ENCODE measurements at regions not wholly inside any gene's neighbourhood (a gene's known extent, or its start where the extent isn't known, plus 50 kb on each side); places are given as distances from the start of the nearest gene placed in this dataset.

DNA sequence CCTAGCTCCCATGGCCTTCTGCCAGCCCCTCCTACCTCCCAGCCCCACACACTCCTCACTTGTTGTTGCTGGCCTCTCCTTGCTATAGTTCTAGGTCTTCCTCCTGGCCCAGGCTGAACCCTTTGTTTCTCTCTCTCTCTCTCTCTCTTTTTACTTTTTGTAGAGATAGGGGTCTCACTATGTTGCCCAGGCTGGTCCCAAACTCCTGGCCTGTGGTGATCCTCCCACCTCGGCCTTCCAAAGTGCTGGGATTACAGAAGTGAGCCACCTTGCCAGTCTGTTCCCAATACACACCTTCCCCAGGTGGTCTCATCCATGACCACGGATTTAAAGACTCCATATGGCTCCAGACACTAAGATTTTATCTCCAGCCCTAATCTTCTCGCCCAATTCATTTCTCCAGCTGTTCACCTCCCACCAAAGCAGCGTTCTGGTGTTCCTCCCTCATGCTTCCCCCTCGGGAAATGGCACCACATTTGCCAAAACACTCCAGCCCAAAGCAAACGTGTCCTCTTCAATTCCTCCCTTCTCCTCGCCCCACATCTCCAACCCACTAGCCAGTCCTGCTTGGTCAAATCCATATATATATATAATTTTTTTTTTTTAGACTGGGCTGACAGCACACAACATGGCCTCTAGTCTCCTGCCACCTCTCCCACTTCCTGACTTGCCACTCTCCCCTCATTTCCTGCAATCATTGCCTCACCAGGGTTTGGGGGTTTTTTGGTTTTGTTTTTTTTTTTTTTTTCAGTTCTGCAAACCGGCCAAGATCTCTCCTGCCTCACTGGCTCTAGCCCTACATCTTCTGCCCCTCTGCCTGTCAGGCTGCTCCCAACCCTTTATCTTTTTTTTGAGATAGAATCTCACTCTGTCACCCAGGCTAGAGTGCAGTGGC, 104.4 kb downstream of the NCR2 start:
- Histone ChIP-seq H3K27ac (ENCODE audit: insufficient read depth, low read length) (no peak overlapping the region), H3K14ac (replicated peaks; ENCODE audit: low read depth, low read length) (no peak overlapping the region), H3K4me3 (ENCODE audit: insufficient read depth, low read depth, low read length) (no peak overlapping the region), H3K36me3 (ENCODE audit: control insufficient read depth, insufficient read depth, low read length) (no peaks in the 10 kb centered on the region), H4K8ac (ENCODE audit: low read depth in 2 of 2, low read length in 2 of 2) (no peak overlapping the region), H3K18ac (ENCODE audit: low read depth, low read length) (no peak overlapping the region), H3K9ac (ENCODE audit: low read depth, low read length) (no peak overlapping the region), H2BK20ac (ENCODE audit: low read depth, low read length) (no peak overlapping the region), H3K79me1 (ENCODE audit: low read depth in 1 of 2, low read length in 2 of 2) (no peaks in the 10 kb centered on the region), H3K27me3 (ENCODE audit: control insufficient read depth, insufficient read depth, low read length) (peaks cover 70% of the 10 kb centered on the region), H3K4me2 (ENCODE audit: low read depth, low read length) (no peak overlapping the region), H2BK5ac (ENCODE audit: low read depth, low read length, poor library complexity, severe bottlenecking) (no peak overlapping the region), H4K91ac (ENCODE audit: insufficient read depth, low read depth, low read length) (no peak overlapping the region), H2AK5ac (ENCODE audit: low read depth, low read length) (no peak overlapping the region), H2BK15ac (ENCODE audit: low read depth, low read length) (no peak overlapping the region), H3K9me1 (ENCODE audit: insufficient read depth, low read length) (no peaks in the 10 kb centered on the region; the same call in 1 of the 2 replicates), H3K4me1 (ENCODE audit: control insufficient read depth, insufficient read depth, low read length) (no peaks in the 10 kb centered on the region; the same call in 1 of the 2 replicates), H3K4ac (ENCODE audit: low read depth, low read length) (no peak overlapping the region), H3K23ac (ENCODE audit: low read depth, low read length) (no peak overlapping the region), H4K5ac (ENCODE audit: low read depth, low read length) (no peak overlapping the region), H3K56ac (ENCODE audit: extremely low read depth, insufficient read depth, low read length) (no peak overlapping the region), H4K20me1 (ENCODE audit: insufficient read depth, low read length) (no peaks in the 10 kb centered on the region; the same call in 1 of the 2 replicates), H3K9me3 (ENCODE audit: control insufficient read depth, insufficient read depth, low read length) (peaks cover 5% of the 10 kb centered on the region; the same call in 1 of the 2 replicates), H2AFZ (replicated peaks; ENCODE audit: low read length, poor library complexity) (no peak overlapping the region), H2BK120ac (ENCODE audit: low read depth, low read length) (no peak overlapping the region), H2AK9ac (replicated peaks; ENCODE audit: low read depth, low read length, poor library complexity) (no peak overlapping the region)
- WGBS, 2 experiments (ENCODE audit: extremely low coverage in 2 of 2, insufficient read length in 1 of 2), result 28 to 100% methylated on average over 1 to 4 of the region's 8 CpGs
- TF ChIP-seq RFX5 (IDR thresholded peaks at IDR 0.05; ENCODE audit: low read depth, low read length) (no peak), CTCF (conservative IDR thresholded peaks at IDR 0.05; ENCODE audit: low read depth, low read length) (no peak), RCOR1 (IDR thresholded peaks at IDR 0.05; ENCODE audit: insufficient replicate concordance, low read length) (no peak), NFE2L2 (IDR thresholded peaks at IDR 0.05; ENCODE audit: low read depth, low read length) (no peak), FOS (IDR thresholded peaks at IDR 0.05; ENCODE audit: low read depth, low read length) (no peak), POLR2A (IDR thresholded peaks at IDR 0.05; ENCODE audit: low read depth, low read length) (no peak), BHLHE40 (IDR thresholded peaks at IDR 0.05; ENCODE audit: low read depth, low read length) (no peak), RAD21 (IDR thresholded peaks at IDR 0.05; ENCODE audit: low read length) (no peak), CEBPB (IDR thresholded peaks at IDR 0.05; ENCODE audit: low read depth, low read length) (no peak), CHD1 (IDR thresholded peaks at IDR 0.05; ENCODE audit: low read depth, low read length) (no peak)
- TF ChIP-seq, protein P1, sequence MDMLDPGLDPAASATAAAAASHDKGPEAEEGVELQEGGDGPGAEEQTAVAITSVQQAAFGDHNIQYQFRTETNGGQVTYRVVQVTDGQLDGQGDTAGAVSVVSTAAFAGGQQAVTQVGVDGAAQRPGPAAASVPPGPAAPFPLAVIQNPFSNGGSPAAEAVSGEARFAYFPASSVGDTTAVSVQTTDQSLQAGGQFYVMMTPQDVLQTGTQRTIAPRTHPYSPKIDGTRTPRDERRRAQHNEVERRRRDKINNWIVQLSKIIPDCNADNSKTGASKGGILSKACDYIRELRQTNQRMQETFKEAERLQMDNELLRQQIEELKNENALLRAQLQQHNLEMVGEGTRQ (IDR thresholded peaks at IDR 0.05; ENCODE audit: low read depth, low read length), result no peak
- BruUV-seq (replicated peaks), result no TSS peak
- CTCF ChIA-PET, result no interaction called here
- intact Hi-C loops (cut with micrococcal nuclease), result no loop called here
- POLR2A ChIA-PET (ENCODE audit: unreplicated experiment), result no interaction called here
- in situ Hi-C loops (cut with MboI; ENCODE audit: low sequenced_read_pairs), result no loop called here
- DNase-seq (no peak), ATAC-seq (ENCODE audit: low read depth) (no peak)
- dilution Hi-C loops (cut with HindIII; ENCODE audit: low sequenced_read_pairs, unreplicated experiment), result no loop called here

All from IMR-90 (cell line).